Renal cortex interstitium (tissue), 11 donors: ENCODE measurements at regions not wholly inside any gene's neighbourhood (a gene's known extent, or its start where the extent isn't known, plus 50 kb on each side); places are given as distances from the start of the nearest gene placed in this dataset.
"Not testable (repeated sequence)": the region's sequence is repeated elsewhere in the genome, so short reads cannot be mapped to it uniquely, and the experiment has no call there.

Experiments used
- DNase-seq, 11 donors: peaks; one replicate each; pipeline ENCODE4 v3.0.0-alpha.2; 2013; ENCODE audit warnings: low read depth in 9 of 11, low spot score in 4 of 11; ENCODE audit errors: extremely low read depth in 1 of 11

DNA sequence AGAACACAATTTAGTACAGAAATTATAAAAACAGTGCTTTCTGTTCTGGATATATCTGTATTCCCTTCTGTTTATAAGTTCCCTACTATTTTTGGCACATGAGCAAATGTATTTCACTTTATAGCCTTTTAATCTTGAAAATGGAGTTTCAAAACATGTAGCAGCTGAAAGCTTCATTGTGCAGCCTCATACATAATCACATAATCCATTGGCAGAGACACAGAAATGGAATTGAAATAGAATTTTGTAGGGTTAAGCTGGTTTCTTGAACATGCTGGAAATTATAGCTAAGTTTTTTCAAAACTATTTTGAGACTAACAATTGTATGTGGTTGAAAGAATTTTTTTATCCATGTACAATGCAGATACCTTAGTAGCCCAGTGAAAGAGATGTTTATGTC lies 614.3 kb upstream of the MDGA2 start:
- no peak for DNase-seq

DNA sequence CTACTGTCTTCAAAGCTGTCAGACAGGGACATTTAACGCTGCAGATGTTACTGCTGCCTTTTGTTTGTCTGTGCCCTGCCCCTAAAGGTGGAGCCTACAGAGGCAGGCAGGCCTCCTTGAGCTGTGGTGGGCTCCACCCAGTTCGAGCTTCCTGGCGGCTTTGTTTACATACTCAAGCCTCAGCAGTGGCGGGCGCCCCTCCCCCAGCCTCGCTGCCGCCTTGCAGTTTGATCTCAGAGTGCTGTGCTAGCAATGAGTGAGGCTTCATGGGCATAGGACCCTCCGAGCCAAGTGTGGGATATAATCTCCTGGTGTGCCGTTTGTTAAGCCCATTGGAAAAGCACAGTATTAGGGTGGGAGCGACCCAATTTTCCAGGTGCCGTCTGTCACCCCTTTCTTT lies 609.8 kb upstream of the MDGA2 start:
- not testable (repeated sequence) for DNase-seq

DNA sequence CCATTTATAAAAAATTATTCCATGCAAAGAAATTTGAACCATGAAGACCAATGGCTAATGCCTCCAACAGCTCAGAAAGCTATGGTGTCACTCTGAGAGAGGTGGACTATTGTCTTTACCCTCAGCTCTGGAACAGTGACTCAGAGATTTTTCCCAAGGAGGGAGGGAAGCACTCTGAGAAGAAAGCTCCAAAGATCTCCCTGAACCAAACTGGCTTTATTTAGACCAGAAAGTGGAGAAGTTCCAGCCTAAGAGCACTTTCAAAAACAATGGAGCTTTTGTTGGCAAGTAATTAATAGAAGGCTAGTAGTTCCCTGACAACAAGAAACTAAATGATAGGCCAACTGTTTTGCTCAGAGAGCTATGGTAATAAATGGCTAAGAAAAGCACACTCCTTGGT lies 599.9 kb upstream of the MDGA2 start:
- no peak for DNase-seq

DNA sequence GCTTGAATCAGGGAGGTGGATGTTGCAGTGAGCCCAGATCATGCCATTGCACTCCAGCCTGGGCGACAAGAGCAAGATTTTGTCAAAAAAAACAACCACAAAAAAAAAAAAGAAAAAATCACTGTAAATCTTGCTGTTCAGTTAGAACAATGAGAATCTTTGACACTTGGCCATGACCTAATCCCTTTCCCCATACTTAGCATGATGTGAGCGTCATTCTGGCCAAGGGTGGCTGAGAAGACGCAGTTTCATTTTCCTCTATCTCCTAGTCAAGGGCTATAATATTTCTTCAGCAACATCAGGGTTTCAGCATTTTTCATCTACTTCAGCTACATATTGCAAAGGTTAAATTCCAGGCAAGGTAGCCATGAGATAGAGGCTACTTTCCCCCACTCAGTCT lies 599.4 kb upstream of the MDGA2 start:
- DNase-seq: no peak

DNA sequence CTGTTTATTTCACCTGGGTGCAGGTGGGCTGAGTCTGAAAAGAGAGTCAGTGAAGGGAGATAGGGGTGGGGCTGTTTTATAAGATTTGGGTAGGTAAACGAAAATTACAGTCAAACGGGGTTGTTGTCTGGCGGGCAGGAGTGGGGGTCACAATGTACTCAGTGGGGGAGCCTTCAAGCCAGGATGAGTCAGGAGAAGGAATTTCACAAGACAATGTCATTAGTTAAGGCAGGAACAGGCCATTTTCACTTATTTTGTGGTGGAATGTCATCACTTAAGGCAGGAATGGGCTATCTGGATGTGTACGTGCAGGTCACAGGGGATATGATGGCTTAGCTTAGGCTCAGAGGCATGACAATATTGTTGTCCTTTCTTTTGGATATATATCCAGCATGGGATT lies 592.5 kb upstream of the MDGA2 start:
- not testable (repeated sequence) for DNase-seq

DNA sequence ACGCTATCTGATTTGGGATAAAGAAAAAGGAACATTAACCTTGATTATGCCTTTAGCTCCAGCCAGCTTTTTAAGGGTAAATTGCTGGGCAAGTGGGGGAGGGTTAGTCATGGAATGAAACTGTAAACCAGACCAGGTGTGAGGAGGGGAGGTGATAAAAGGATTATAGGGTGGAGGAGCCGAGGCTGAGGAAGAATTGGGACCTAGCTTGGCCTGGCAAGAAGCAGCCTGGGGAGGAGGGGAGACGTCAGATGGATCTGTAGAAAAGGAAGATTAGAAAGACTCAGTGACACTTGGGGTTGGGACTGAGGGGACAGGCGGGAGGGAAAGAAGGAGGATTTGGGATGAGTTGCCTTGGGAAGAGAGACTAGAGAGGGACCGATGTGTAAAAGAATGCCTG lies 590.8 kb upstream of the MDGA2 start:
- peak in 2 of 11 donors; percentile 10 to 13 for DNase-seq

DNA sequence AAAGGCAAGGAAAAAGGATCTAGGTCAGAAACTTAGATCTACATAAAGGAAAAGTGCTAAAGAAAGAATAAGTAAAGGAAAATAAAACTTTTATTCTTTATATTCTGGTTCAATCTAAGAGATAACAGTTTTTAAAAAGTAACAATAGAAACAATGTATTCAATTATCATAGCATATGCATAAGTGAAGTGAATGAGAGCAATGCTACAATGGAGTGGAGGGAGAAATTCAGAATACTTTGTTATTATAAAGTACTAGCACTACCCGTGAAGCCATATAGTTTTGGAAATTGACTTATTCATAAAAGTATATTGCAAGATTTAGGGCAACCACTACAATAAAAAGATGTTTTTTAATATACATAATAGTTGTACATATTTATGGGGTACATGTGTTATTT lies 586.0 kb upstream of the MDGA2 start:
- DNase-seq: no peak

DNA sequence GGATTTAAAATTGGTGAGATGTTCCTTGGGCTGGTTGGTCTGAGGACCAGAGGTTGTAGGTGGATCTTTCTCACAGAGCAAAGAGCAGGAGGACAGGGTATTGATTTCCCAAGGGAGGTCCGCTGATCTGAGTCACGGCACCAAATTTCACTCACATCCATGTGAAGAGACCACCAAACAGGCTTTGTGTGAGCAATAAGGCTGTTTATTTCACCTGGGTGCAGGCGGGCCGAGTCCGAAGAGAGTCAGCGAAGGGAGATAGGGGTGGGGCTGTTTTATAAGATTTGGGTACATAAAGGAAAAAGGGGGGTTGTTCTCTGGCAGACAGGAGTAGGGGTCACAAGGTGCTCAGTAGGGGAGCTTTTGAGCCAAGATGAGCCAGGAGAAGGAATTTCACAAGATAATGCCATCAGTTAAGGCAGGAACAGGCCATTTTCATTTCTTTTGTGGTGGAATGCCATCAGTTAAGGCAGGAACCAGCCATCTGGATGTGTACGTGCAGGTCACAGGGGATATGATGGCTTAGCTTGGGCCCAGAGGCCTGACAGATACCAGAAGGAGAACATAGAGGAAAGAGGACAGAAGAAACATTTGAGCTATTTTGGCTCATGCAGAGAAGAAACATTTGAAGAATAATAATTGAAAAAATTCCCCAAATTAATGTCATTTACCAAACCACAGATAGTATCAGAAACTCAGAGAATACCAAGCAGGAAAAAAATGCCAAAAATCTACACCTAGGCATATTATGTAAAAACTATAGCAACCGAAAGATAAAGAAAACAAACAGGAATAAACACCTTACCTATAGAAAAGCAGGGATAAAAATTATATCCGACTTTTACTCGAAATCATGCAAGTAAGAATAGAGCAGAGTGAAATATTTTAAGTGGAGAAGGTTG lies 585.2 kb upstream of the MDGA2 start:
- DNase-seq: not testable (repeated sequence)

DNA sequence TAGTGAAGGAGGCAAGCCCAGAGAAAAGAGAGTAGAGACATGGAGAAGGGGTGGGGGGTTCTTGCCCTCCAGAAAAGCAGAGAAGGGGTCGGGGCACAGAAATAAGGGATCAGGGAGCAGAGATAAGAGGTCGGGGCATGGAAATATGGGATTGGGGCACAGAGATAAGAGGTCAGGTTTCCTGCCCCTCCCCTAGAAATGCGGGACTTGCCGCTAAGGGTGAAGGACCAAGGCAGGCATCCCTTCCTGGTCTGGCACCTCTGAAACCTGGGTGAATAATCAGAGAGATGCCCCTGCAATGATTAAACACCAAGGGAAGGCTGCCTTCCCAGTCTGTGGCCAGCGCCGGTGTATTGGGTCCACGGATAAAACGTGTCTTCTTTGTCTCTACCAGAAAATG lies 584.5 kb upstream of the MDGA2 start:
- not testable (repeated sequence) for DNase-seq

DNA sequence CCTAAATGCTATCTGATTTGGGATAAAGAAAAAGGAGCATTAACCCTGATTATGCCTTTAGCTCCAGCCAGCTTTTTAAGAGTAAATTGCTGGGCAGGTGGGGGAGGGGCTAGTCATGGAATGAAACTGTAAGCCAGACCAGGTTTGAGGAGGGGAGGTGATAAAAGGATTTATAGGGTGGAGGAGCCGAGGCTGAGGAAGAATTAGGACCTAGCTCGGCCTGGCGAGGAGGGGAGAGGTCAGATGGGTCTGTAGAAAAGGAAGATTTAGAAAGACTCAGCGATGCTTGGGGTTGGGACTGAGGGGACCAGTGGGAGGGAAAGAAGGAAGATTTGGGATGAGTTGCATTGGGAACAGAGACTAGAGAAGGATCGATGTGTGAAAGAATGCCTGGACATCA lies 583.8 kb upstream of the MDGA2 start:
- DNase-seq: not testable (repeated sequence)

DNA sequence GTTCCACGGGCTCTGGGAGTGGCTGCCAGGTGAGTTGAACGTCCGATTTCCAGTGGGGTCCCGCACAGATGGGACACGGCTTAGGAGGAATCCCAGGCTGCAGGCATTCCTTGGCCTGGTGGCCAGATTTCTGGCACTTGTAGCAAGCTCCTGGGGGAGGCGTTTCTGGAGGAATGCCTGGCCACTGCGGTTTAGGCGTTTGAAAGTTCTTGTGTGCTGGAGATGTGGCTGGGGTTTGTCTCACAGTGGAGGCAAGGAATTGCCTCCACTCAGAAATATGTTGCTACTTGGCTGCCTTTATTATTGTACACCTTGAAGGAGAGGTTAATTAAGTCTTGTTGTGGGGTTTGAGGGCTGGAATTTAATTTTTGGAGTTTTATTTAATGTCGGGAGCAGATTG lies 583.3 kb upstream of the MDGA2 start:
- not testable (repeated sequence) for DNase-seq

DNA sequence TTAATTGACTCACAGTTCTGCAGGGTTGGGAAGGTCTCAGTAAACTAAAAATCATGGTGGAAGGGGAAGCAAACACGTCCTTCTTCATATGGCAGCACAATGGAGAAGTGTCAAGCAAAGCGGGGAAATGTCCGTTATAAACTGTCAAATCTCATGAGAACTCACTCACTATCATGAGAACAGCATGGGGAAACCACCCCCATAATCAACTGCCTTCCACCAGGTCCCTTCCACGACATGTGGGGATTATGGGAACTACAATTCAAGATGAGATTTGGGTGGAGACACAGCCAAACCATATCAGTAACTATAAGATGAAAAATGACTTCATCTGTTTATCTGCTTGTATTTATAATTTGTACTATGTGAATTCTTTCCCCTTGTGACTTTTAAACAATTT lies 577.6 kb upstream of the MDGA2 start:
- no peak for DNase-seq

DNA sequence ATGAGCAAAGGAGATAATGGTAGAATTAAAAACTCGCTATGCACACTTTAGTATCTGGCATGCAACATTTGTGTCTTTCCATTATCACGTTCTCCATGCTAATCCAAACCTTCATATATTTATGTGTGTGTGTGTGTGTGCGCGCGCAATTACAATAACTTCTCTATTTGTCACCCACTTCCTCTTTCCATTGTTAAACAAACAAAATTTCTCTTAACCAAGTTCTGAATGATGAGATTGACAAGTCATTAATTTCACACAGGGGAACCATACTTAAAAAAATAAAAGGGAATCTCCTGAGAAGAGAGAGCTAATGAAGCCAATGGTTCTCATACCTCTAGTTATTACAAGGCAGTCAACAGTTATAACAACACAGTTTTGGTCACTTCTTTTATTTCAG lies 575.9 kb upstream of the MDGA2 start:
- no peak for DNase-seq

DNA sequence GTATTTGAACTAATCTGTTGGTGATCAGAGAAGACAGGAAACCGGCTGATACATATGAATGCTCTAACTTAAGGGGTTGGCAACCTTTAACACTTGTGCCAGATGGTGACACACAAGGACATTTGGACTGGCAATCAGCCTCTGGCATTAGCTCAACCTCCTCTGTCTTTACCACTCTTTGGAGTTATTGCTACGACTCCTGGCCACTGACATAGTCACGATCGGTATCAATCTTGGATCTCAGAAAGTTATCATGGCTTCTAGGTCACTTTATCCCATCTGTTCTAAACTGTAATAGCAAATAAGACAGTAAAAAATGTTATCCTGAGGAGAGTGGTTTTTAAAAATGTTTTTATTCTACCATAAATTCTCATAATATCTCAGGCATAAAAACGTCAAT lies 575.2 kb upstream of the MDGA2 start:
- DNase-seq: no peak

DNA sequence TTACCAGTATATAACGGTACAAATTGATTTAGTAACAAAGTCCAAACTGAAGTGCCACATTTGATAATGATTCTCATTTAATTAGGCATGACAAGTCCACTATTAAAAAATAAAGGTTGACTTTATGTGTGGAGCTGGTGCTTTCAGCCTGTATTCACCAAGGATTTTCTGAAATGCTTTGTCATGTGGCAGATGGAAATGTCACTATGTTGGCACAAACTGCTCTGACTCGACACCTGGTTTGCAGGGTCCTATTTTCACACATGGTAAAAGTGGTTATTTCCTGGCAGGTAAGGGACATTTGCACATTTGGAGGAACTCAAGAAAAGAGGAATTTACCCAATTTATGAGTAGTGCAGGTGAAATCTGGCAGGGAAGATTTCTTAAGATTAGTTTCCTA lies 572.6 kb upstream of the MDGA2 start:
- DNase-seq: no peak

DNA sequence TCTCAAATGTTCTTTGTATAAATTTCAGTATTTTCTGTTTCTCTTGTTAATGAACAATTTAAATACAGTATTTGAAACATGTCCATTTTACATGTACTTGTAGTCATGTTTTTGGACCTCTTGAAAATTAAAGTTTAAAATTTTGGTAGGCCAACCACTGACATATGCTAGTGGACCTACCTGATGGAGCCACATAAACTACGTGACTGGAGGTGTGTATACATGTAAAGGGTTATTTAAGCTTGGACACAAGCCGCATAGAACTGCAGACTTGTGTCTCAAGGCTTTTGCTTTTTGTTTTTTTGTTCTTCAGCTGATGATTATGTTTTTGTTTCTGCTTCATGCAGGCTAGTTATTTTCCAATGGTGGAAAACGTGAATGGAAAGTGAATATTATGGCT lies 568.5 kb upstream of the MDGA2 start:
- no peak for DNase-seq

DNA sequence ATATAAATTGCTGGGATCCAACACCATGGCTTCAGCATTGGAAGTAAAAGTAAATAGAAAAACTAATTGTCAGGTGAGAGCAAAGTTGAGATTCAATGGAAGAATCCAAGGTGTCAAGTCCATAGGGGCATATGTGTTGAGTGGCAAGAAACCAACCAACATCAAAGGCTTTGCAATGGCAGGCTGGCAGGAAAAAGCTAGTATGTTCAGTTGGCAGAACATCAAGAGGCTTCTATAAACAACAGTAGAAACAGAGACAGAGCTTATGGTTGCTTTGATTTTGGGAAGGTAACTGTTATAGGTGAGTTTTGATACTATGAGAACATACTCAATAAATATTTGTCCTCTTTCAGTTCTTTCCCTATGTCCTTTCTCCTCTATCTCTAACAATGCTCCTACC lies 553.7 kb upstream of the MDGA2 start:
- DNase-seq: no peak

DNA sequence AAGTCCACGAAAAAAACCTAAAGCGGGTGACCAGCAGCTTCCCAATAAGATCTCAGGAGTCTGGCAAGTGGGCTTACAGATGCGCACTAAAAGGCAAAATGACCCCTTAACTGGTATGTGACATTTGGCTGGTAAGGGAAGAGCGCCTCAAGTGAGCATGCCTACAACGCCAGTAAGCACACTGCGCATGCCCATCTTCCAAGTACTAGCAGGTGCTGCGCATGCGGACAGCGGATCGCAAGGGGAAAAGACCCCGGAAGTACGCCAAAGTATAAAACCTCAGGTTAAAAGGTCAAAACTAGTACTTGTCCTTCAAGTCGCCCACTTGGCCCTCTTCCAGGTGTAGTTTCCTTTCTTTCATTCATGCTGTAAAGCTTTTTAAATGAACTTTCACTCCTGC lies 518.5 kb upstream of the MDGA2 start:
- no peak for DNase-seq

DNA sequence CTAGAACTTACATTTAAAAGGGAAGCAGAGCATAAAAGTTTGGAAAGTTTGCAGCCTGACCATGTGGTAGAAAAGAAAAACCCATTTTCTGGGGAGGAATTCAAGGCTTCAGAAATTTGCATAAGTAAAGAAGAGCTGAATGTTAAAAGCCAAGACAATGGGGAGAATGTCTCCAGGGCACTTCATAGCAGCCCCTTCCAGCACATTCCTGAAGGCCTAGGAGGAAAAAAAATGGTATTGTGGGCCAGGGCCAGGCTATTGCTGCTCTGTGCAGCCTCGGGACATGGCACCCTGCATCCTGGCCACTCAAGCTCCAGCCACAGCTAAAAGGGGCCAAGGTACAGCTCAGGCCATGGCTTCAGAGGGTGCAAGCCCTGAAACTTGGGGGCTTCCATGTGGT lies 474.2 kb upstream of the MDGA2 start:
- DNase-seq: not testable (repeated sequence)

DNA sequence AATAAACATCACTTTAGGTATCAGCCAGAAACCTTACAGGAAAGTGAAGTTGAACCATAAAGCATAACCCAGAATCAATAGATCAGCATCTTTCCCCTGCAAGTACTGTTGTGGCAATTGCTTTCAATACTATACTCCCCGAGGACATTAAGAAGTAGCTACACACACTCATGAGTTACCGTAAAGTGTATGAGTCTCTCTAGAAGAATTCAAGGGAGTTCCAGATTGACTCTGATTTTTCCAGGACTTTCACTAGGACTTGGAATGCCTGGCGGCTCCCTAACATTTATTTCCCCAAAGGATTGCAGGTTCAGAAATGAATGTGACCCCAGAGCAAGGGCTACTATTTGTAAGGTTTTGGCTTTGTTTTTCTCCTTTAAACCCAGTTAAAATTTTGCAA lies 465.4 kb upstream of the MDGA2 start:
- DNase-seq: no peak

DNA sequence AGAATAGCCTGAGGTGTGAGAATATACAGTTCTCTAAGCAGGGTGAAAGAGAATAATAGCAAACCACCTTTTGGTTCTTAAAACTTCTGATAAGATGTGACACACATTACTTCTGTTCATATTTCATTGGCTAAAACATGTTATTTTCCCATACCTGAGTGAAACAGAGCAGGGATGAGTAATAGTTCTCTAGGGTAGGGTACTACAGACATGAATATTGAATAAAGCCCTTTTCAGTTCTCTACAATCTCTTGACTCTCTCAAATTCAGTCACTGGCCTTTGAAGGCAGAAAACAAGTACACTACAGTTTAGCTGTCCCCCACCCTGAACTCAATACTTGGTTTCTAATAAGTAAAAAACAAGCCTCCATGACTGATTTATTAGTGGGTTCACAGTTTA lies 454.1 kb upstream of the MDGA2 start:
- no peak for DNase-seq
